SK-N-SH treated with all-trans-retinoic acid at 6 μM for 48 hours (cell line): ENCODE measurements at regions not wholly inside any gene's neighbourhood (a gene's known extent, or its start where the extent isn't known, plus 50 kb on each side); places are given as distances from the start of the nearest gene placed in this dataset.

Source experiments
- ATAC-seq: fragments of 200-7000 bp; cut with Tn5 transposase; 3 replicates; pipeline ENCODE4 v1.9.1; 2020; ENCODE audit warnings: mild to moderate bottlenecking, moderate library complexity
- ARNTL ChIP-seq: fragments of 450-650 bp; formaldehyde crosslinking; IDR thresholded peaks from 2 replicates; pipeline ENCODE4 v1.5.0; 2020; ENCODE audit warnings: low read depth, mild to moderate bottlenecking, moderate library complexity, borderline replicate concordance
- BACH2 ChIP-seq: fragments of 250-450 bp; sonication (Bioruptor Pico); IDR thresholded peaks from 2 replicates; pipeline ENCODE4 v1.9.0; 2021; ENCODE audit warnings: mild to moderate bottlenecking, borderline replicate concordance
- CREB5 ChIP-seq: fragments of 250-450 bp; sonication (Bioruptor Pico); IDR thresholded peaks from 2 replicates; pipeline ENCODE4 v1.5.1; 2020; ENCODE audit warnings: low read depth, mild to moderate bottlenecking, moderate library complexity
- CSDC2 ChIP-seq: fragments of 250-450 bp; sonication (Bioruptor Pico); IDR thresholded peaks from 2 replicates; pipeline ENCODE4 v1.5.0; 2020; ENCODE audit warnings: mild to moderate bottlenecking, moderate library complexity
- ESRRG ChIP-seq: fragments of 250-450 bp; sonication (Bioruptor Pico); IDR thresholded peaks from 2 replicates; pipeline ENCODE4 v1.6.1; 2021; ENCODE audit warnings: mild to moderate bottlenecking
- GLIS3 ChIP-seq: fragments of 250-450 bp; sonication (Bioruptor Pico); IDR thresholded peaks from 2 replicates; pipeline ENCODE4 v1.5.0; 2020; ENCODE audit warnings: mild to moderate bottlenecking, moderate library complexity
- ISL1 ChIP-seq: fragments of 250-450 bp; sonication (Bioruptor Pico); IDR thresholded peaks from 2 replicates; pipeline ENCODE4 v2.1.2; 2022; ENCODE audit warnings: mild to moderate bottlenecking, moderate library complexity
- OSR1 ChIP-seq: fragments of 250-450 bp; sonication (Bioruptor Pico); IDR thresholded peaks from 2 replicates; pipeline ENCODE4 v1.8.0; 2022; ENCODE audit warnings: moderate library complexity, mild to moderate bottlenecking, inconsistent platforms
- POU6F1 ChIP-seq: fragments of 250-450 bp; sonication (Bioruptor Pico); IDR thresholded peaks from 2 replicates; pipeline ENCODE4 v1.8.0; 2021; ENCODE audit warnings: low read depth, mild to moderate bottlenecking, moderate library complexity, borderline replicate concordance
- PPARA ChIP-seq: fragments of 250-450 bp; sonication (Bioruptor Pico); IDR thresholded peaks from 2 replicates; pipeline ENCODE4 v1.5.0; 2020; ENCODE audit warnings: mild to moderate bottlenecking, borderline replicate concordance
- RARB ChIP-seq: fragments of 250-450 bp; sonication (Bioruptor Pico); IDR thresholded peaks from 2 replicates; pipeline ENCODE4 v1.8.0; 2021; ENCODE audit warnings: mild to moderate bottlenecking, moderate library complexity
- TCF4 ChIP-seq: fragments of 250-450 bp; sonication (Bioruptor Pico); IDR thresholded peaks from 2 replicates; pipeline ENCODE4 v1.8.0; 2021; ENCODE audit warnings: mild to moderate bottlenecking, moderate library complexity, borderline replicate concordance
- ZC3H10 ChIP-seq: fragments of 250-450 bp; sonication (Bioruptor Pico); IDR thresholded peaks from 2 replicates; pipeline ENCODE4 v1.5.1; 2021; ENCODE audit warnings: mild to moderate bottlenecking, moderate library complexity
- ZFP3 ChIP-seq: fragments of 250-450 bp; sonication (Bioruptor Pico); IDR thresholded peaks from 2 replicates; pipeline ENCODE4 v1.5.0; 2020; ENCODE audit warnings: mild to moderate bottlenecking, moderate library complexity
- ZFP30 ChIP-seq: fragments of 450-650 bp; formaldehyde crosslinking; IDR thresholded peaks from 2 replicates; pipeline ENCODE4 v1.5.0; 2022; ENCODE audit warnings: mild to moderate bottlenecking, moderate library complexity
- ZNF70 ChIP-seq: fragments of 450-650 bp; formaldehyde crosslinking; IDR thresholded peaks from 2 replicates; pipeline ENCODE4 v1.5.0; 2020; ENCODE audit warnings: mild to moderate bottlenecking, moderate library complexity
- TF ChIP-seq, protein P1 (sequence below): fragments of 250-450 bp; sonication (Bioruptor Pico); IDR thresholded peaks from 2 replicates; pipeline ENCODE4 v1.5.0; 2020; ENCODE audit warnings: mild to moderate bottlenecking, moderate library complexity
- TF ChIP-seq, protein P2 (sequence below): fragments of 250-450 bp; sonication (Bioruptor Pico); IDR thresholded peaks from 2 replicates; pipeline ENCODE4 v1.5.1; 2021; ENCODE audit warnings: mild to moderate bottlenecking, moderate library complexity
- TF ChIP-seq, protein P3 (sequence below): fragments of 250-450 bp; sonication (Bioruptor Pico); IDR thresholded peaks from 2 replicates; pipeline ENCODE4 v1.8.0; 2020; ENCODE audit warnings: mild to moderate bottlenecking, moderate library complexity, borderline replicate concordance

- TF ChIP-seq ZNF70 (CRISPR knock-in tag) (no peak), CREB5 (CRISPR knock-in tag) (no peak), RARB (CRISPR knock-in tag) (no peak), BACH2 (CRISPR knock-in tag) (no peak), ZC3H10 (CRISPR knock-in tag) (no peak), GLIS3 (no peak)
Measured at GRCh38 chr7:142690554-142691182, 58.6 kb upstream of the PRSS1 start (continued).

- no peak for TF ChIP-seq POU6F1 (CRISPR knock-in tag)
- TF ChIP-seq ZNF70 (CRISPR knock-in tag), result no peak
- TF ChIP-seq TCF4 (CRISPR knock-in tag), result no peak
- TF ChIP-seq, protein P1, sequence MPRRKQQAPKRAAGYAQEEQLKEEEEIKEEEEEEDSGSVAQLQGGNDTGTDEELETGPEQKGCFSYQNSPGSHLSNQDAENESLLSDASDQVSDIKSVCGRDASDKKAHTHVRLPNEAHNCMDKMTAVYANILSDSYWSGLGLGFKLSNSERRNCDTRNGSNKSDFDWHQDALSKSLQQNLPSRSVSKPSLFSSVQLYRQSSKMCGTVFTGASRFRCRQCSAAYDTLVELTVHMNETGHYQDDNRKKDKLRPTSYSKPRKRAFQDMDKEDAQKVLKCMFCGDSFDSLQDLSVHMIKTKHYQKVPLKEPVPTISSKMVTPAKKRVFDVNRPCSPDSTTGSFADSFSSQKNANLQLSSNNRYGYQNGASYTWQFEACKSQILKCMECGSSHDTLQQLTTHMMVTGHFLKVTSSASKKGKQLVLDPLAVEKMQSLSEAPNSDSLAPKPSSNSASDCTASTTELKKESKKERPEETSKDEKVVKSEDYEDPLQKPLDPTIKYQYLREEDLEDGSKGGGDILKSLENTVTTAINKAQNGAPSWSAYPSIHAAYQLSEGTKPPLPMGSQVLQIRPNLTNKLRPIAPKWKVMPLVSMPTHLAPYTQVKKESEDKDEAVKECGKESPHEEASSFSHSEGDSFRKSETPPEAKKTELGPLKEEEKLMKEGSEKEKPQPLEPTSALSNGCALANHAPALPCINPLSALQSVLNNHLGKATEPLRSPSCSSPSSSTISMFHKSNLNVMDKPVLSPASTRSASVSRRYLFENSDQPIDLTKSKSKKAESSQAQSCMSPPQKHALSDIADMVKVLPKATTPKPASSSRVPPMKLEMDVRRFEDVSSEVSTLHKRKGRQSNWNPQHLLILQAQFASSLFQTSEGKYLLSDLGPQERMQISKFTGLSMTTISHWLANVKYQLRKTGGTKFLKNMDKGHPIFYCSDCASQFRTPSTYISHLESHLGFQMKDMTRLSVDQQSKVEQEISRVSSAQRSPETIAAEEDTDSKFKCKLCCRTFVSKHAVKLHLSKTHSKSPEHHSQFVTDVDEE (CRISPR knock-in tag), result no peak
- TF ChIP-seq ZFP3 (CRISPR knock-in tag), result no peak
- TF ChIP-seq, protein P2, sequence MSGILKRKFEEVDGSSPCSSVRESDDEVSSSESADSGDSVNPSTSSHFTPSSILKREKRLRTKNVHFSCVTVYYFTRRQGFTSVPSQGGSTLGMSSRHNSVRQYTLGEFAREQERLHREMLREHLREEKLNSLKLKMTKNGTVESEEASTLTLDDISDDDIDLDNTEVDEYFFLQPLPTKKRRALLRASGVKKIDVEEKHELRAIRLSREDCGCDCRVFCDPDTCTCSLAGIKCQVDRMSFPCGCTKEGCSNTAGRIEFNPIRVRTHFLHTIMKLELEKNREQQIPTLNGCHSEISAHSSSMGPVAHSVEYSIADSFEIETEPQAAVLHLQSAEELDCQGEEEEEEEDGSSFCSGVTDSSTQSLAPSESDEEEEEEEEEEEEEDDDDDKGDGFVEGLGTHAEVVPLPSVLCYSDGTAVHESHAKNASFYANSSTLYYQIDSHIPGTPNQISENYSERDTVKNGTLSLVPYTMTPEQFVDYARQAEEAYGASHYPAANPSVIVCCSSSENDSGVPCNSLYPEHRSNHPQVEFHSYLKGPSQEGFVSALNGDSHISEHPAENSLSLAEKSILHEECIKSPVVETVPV (CRISPR knock-in tag), result no peak
- TF ChIP-seq OSR1 (CRISPR knock-in tag), result no peak
- TF ChIP-seq RARB (CRISPR knock-in tag), result no peak
- no peak for TF ChIP-seq GLIS3
- TF ChIP-seq, protein P3, sequence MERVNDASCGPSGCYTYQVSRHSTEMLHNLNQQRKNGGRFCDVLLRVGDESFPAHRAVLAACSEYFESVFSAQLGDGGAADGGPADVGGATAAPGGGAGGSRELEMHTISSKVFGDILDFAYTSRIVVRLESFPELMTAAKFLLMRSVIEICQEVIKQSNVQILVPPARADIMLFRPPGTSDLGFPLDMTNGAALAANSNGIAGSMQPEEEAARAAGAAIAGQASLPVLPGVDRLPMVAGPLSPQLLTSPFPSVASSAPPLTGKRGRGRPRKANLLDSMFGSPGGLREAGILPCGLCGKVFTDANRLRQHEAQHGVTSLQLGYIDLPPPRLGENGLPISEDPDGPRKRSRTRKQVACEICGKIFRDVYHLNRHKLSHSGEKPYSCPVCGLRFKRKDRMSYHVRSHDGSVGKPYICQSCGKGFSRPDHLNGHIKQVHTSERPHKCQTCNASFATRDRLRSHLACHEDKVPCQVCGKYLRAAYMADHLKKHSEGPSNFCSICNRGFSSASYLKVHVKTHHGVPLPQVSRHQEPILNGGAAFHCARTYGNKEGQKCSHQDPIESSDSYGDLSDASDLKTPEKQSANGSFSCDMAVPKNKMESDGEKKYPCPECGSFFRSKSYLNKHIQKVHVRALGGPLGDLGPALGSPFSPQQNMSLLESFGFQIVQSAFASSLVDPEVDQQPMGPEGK (CRISPR knock-in tag), result no peak
- no peak for TF ChIP-seq ARNTL (CRISPR knock-in tag)
- no peak for TF ChIP-seq ISL1
- TF ChIP-seq PPARA (CRISPR knock-in tag), result no peak
- no peak for TF ChIP-seq BACH2 (CRISPR knock-in tag)
- no peak for ATAC-seq
Measured at GRCh38 chr7:142689439-142690120, 59.7 kb upstream of the PRSS1 start.

- no peak for TF ChIP-seq ZFP30 (CRISPR knock-in tag)
- TF ChIP-seq, protein P2 (CRISPR knock-in tag), result no peak
- TF ChIP-seq RARB (CRISPR knock-in tag), result no peak
- no peak for TF ChIP-seq BACH2 (CRISPR knock-in tag)
- TF ChIP-seq POU6F1 (CRISPR knock-in tag), result no peak
- no peak for TF ChIP-seq ESRRG (CRISPR knock-in tag)
- no peak for TF ChIP-seq CSDC2 (CRISPR knock-in tag)
- TF ChIP-seq GLIS3, result no peak
- TF ChIP-seq ZNF70 (CRISPR knock-in tag), result no peak
- no peak for TF ChIP-seq ISL1
- TF ChIP-seq, all 23 proteins: peak for 0
- no peak for ATAC-seq
Measured at GRCh38 chr7:142685877-142686508, 63.3 kb upstream of the PRSS1 start.
